Effector memory CD4-positive, alpha-beta T cell (primary cell): ENCODE measurements at regions not wholly inside any gene's neighbourhood (a gene's known extent, or its start where the extent isn't known, plus 50 kb on each side); places are given as distances from the start of the nearest gene placed in this dataset.
"Not testable (repeated sequence)": the region's sequence is repeated elsewhere in the genome, so short reads cannot be mapped to it uniquely, and the experiment has no call there.

Source experiments
- DNase-seq, 3 donors: peaks; one replicate each; pipeline ENCODE4 v3.0.0-alpha.2; 2020
- H3K27ac ChIP-seq: 2 replicates; pipeline ENCODE4 v1.7.0; 2013; ENCODE audit warnings: mild to moderate bottlenecking, low read length, moderate library complexity; ENCODE audit not compliant: insufficient read depth, poor library complexity, severe bottlenecking
- H3K27me3 ChIP-seq: replicated peaks from 2 replicates; pipeline ENCODE4 v1.7.0; 2013; ENCODE audit warnings: mild to moderate bottlenecking, low read length; ENCODE audit not compliant: insufficient read depth, control insufficient read depth, poor library complexity, severe bottlenecking
- H3K36me3 ChIP-seq: 2 replicates; pipeline ENCODE4 v1.7.0; 2013; ENCODE audit warnings: mild to moderate bottlenecking, low read length, moderate library complexity; ENCODE audit not compliant: control insufficient read depth, insufficient read depth
- H3K4me1 ChIP-seq: 2 replicates; pipeline ENCODE4 v1.7.0; 2013; ENCODE audit warnings: low read length, mild to moderate bottlenecking; ENCODE audit not compliant: control insufficient read depth, insufficient read depth, poor library complexity, severe bottlenecking
- H3K4me3 ChIP-seq: 2 replicates; pipeline ENCODE4 v1.7.0; 2013; ENCODE audit warnings: low read length, low read depth, mild to moderate bottlenecking; ENCODE audit not compliant: insufficient read depth, poor library complexity, severe bottlenecking
- H3K9me3 ChIP-seq: 2 replicates; pipeline ENCODE4 v1.7.0; 2013; ENCODE audit warnings: mild to moderate bottlenecking, low read length, moderate library complexity; ENCODE audit not compliant: control insufficient read depth

- H3K27ac ChIP-seq: no peak overlapping the region
- no peak for DNase-seq
- H3K36me3 ChIP-seq: no peaks in the 10 kb centered on the region
- H3K27me3 ChIP-seq: no peaks in the 10 kb centered on the region
- no peaks in the 10 kb centered on the region for H3K4me1 ChIP-seq
- H3K9me3 ChIP-seq: no peaks in the 10 kb centered on the region
- H3K4me3 ChIP-seq: no peak overlapping the region
Measured at GRCh38 chr4:189861101-189861500, 79.6 kb upstream of the FRG1 start.

- H3K36me3 ChIP-seq: no peaks in the 10 kb centered on the region
Measured at GRCh38 chr4:189869236-189869635, 71.4 kb upstream of the FRG1 start.

GRCh38 chr4:189870511-189871234 is 70.0 kb upstream of the FRG1 start:
- Histone ChIP-seq H3K4me1 (no peaks in the 10 kb centered on the region), H3K27me3 (no peaks in the 10 kb centered on the region), H3K4me3 (no peak overlapping the region), H3K36me3 (no peaks in the 10 kb centered on the region), H3K9me3 (no peaks in the 10 kb centered on the region), H3K27ac (no peak overlapping the region)
- no peak for DNase-seq

More at GRCh38 chr4:189869236-189869635, 71.4 kb upstream of the FRG1 start:
- no peaks in the 10 kb centered on the region for H3K9me3 ChIP-seq
- H3K27ac ChIP-seq: no peak overlapping the region
- no peak for DNase-seq
- H3K27me3 ChIP-seq: no peaks in the 10 kb centered on the region
- H3K4me3 ChIP-seq: no peak overlapping the region
- H3K4me1 ChIP-seq: no peaks in the 10 kb centered on the region

GRCh38 chr4:189874591-189874990 is 66.1 kb upstream of the FRG1 start:
- H3K4me3 ChIP-seq: no peak overlapping the region
- H3K9me3 ChIP-seq: no peaks in the 10 kb centered on the region
- H3K4me1 ChIP-seq: no peaks in the 10 kb centered on the region
- no peak for DNase-seq
- H3K36me3 ChIP-seq: no peaks in the 10 kb centered on the region
- no peak overlapping the region for H3K27ac ChIP-seq
- H3K27me3 ChIP-seq: no peaks in the 10 kb centered on the region

- H3K27me3 ChIP-seq, H3K36me3 ChIP-seq, H3K27ac ChIP-seq, H3K4me1 ChIP-seq, H3K9me3 ChIP-seq, H3K4me3 ChIP-seq: not testable (repeated sequence)
- DNase-seq: peak in 1 of 3 donors; percentile 2
Measured at GRCh38 chr4:189881190-189881589, 59.5 kb upstream of the FRG1 start.

GRCh38 chr4:189888407-189888806 is 52.3 kb upstream of the FRG1 start:
- H3K4me1 ChIP-seq, H3K27ac ChIP-seq, H3K4me3 ChIP-seq, H3K27me3 ChIP-seq, H3K9me3 ChIP-seq, DNase-seq, H3K36me3 ChIP-seq: not testable (repeated sequence)
